H9 (cell line): ENCODE measurements at regions not wholly inside any gene's neighbourhood (a gene's known extent, or its start where the extent isn't known, plus 50 kb on each side); places are given as distances from the start of the nearest gene placed in this dataset.

Experiments
- DNase-seq: peaks from one replicate; pipeline ENCODE4 v3.0.0-alpha.2; 2017
- H2AFZ ChIP-seq: one replicate; pipeline ENCODE4 v1.6.1; 2013; ENCODE audit warnings: mild to moderate bottlenecking, low read length, control low read depth, moderate library complexity
- H2AK5ac ChIP-seq: 2 replicates; pipeline ENCODE4 v1.6.1; 2013; ENCODE audit warnings: low read length, control low read depth, mixed read lengths; ENCODE audit not compliant: insufficient read length
- H2BK120ac ChIP-seq: one replicate; pipeline ENCODE4 v1.6.1; 2013; ENCODE audit warnings: low read depth, mild to moderate bottlenecking, low read length, control low read depth, inconsistent platforms; ENCODE audit not compliant: poor library complexity, severe bottlenecking
- H2BK12ac ChIP-seq: 2 replicates; pipeline ENCODE4 v1.6.1; 2013; ENCODE audit warnings: low read length, control low read depth, mixed read lengths, low read depth; ENCODE audit not compliant: insufficient read length
- H2BK15ac ChIP-seq: 2 replicates; pipeline ENCODE4 v1.6.1; 2013; ENCODE audit warnings: low read depth, low read length, control low read depth
- H2BK20ac ChIP-seq: one replicate; pipeline ENCODE4 v1.6.1; 2013; ENCODE audit warnings: low read depth, mild to moderate bottlenecking, low read length, control low read depth, inconsistent platforms; ENCODE audit not compliant: poor library complexity, severe bottlenecking
- H2BK5ac ChIP-seq: 2 replicates; pipeline ENCODE4 v1.6.1; 2013; ENCODE audit warnings: low read length, control low read depth, mixed read lengths; ENCODE audit not compliant: insufficient read length
- H3K14ac ChIP-seq: 2 replicates; pipeline ENCODE4 v1.6.1; 2013; ENCODE audit warnings: low read length, control low read depth; ENCODE audit not compliant: insufficient read depth
- H3K18ac ChIP-seq: 2 replicates; pipeline ENCODE4 v1.6.1; 2013; ENCODE audit warnings: low read depth, mild to moderate bottlenecking, mixed read lengths, low read length, control low read depth; ENCODE audit not compliant: insufficient read length
- H3K23ac ChIP-seq: 2 replicates; pipeline ENCODE4 v1.6.1; 2013; ENCODE audit warnings: low read length, control low read depth, mixed read lengths, low read depth; ENCODE audit not compliant: insufficient read length
- H3K23me2 ChIP-seq: 2 replicates; pipeline ENCODE4 v1.6.1; 2013; ENCODE audit warnings: low read depth, mild to moderate bottlenecking, mixed read lengths, low read length, control low read depth; ENCODE audit not compliant: insufficient read length, poor library complexity, severe bottlenecking
- H3K27ac ChIP-seq: 2 replicates; pipeline ENCODE4 v1.5.1; 2013; ENCODE audit warnings: low read length, control low read depth, mixed read lengths, low read depth; ENCODE audit not compliant: insufficient read length
- H3K27me3 ChIP-seq: 2 replicates; pipeline ENCODE4 v1.6.1; 2013; ENCODE audit warnings: low read length, control low read depth, inconsistent platforms; ENCODE audit not compliant: insufficient read depth
- H3K4ac ChIP-seq: 2 replicates; pipeline ENCODE4 v1.6.1; 2013; ENCODE audit warnings: low read depth, mild to moderate bottlenecking, control low read depth, inconsistent platforms, low read length, moderate library complexity
- H3K4me1 ChIP-seq: 2 replicates; pipeline ENCODE4 v1.6.1; 2013; ENCODE audit warnings: low read length, control low read depth, inconsistent platforms; ENCODE audit not compliant: insufficient read depth
- H3K4me2 ChIP-seq: 2 replicates; pipeline ENCODE4 v1.6.1; 2013; ENCODE audit warnings: low read length, control low read depth, mixed read lengths; ENCODE audit not compliant: insufficient read length, insufficient read depth
- H3K56ac ChIP-seq: 2 replicates; pipeline ENCODE4 v1.6.1; 2013; ENCODE audit warnings: low read depth, mild to moderate bottlenecking, mixed read lengths, low read length, control low read depth; ENCODE audit not compliant: insufficient read length
- H3K79me1 ChIP-seq: 2 replicates; pipeline ENCODE4 v1.6.1; 2013; ENCODE audit warnings: low read depth, mild to moderate bottlenecking, moderate library complexity, low read length, control low read depth, inconsistent platforms; ENCODE audit not compliant: insufficient read depth, poor library complexity, severe bottlenecking
- H3K79me2 ChIP-seq: 2 replicates; pipeline ENCODE4 v1.6.1; 2013; ENCODE audit warnings: low read length, control low read depth, inconsistent platforms; ENCODE audit not compliant: insufficient read depth
- H3K9ac ChIP-seq: 2 replicates; pipeline ENCODE4 v1.6.1; 2013; ENCODE audit warnings: low read length, control low read depth, mixed read lengths; ENCODE audit not compliant: insufficient read length; ENCODE audit errors: extremely low read depth
- H3K9me3 ChIP-seq: one replicate; pipeline ENCODE4 v1.6.1; 2013; ENCODE audit warnings: low read depth, low read length, inconsistent platforms; ENCODE audit not compliant: control insufficient read depth
- H3T11ph ChIP-seq: one replicate; pipeline ENCODE4 v1.6.1; 2013; ENCODE audit warnings: mild to moderate bottlenecking, low read length, control low read depth, inconsistent platforms
- H4K20me1 ChIP-seq: one replicate; pipeline ENCODE4 v1.6.1; 2013; ENCODE audit not compliant: control insufficient read depth, insufficient read length, insufficient read depth
- H4K5ac ChIP-seq: 2 replicates; pipeline ENCODE4 v1.6.1; 2013; ENCODE audit warnings: low read depth, mild to moderate bottlenecking, mixed read lengths, low read length, control low read depth; ENCODE audit not compliant: insufficient read length
- H4K8ac ChIP-seq: replicated peaks from 2 replicates; pipeline ENCODE4 v1.6.1; 2013; ENCODE audit warnings: low read length, control low read depth, mixed read lengths, low read depth; ENCODE audit not compliant: insufficient read length
- H4K91ac ChIP-seq: 2 replicates; pipeline ENCODE4 v1.6.1; 2013; ENCODE audit warnings: low read depth, mild to moderate bottlenecking, moderate library complexity, mixed read lengths, low read length, control low read depth; ENCODE audit not compliant: insufficient read length
- H3K27ac Mint-ChIP-seq, 3 experiments: 2 replicates in 2 of 3; 3 replicates in 1 of 3; pipeline ENCODE4 v1.8.0; 2020 to 2021; ENCODE audit warnings: mixed read lengths in 3 of 3, mild to moderate bottlenecking in 1 of 3, moderate library complexity in 1 of 3
- H3K27me3 Mint-ChIP-seq: 2 replicates; pipeline ENCODE4 v1.8.0; 2021; ENCODE audit warnings: low read depth, mild to moderate bottlenecking, moderate library complexity, mixed read lengths
- H3K36me3 Mint-ChIP-seq, 3 experiments: 2 replicates in 2 of 3; 3 replicates in 1 of 3; pipeline ENCODE4 v1.8.0; 2020 to 2021; ENCODE audit warnings: low read depth in 3 of 3, mixed read lengths in 3 of 3; ENCODE audit not compliant: insufficient read depth in 1 of 3
- H3K4me1 Mint-ChIP-seq, 2 experiments: 2 replicates each; pipeline ENCODE4 v1.8.0; 2020; ENCODE audit warnings: mixed read lengths in 2 of 2
- H3K4me3 Mint-ChIP-seq, 2 experiments: 2 replicates in 1 of 2; 3 replicates in 1 of 2; pipeline ENCODE4 v1.8.0; 2020 to 2021; ENCODE audit warnings: mild to moderate bottlenecking in 2 of 2, mixed read lengths in 2 of 2, moderate library complexity in 1 of 2
- H3K9me3 Mint-ChIP-seq, 2 experiments: 2 replicates in 1 of 2; 3 replicates in 1 of 2; pipeline ENCODE4 v1.8.0; 2020; ENCODE audit warnings: mild to moderate bottlenecking in 2 of 2, mixed read lengths in 2 of 2, moderate library complexity in 1 of 2
- WGBS: extraction: QIAGEN DNeasy Blood & Tissue Kit; methylation state at CpG from one replicate; pipeline ENCODE4 v1.1.7; 2013; ENCODE audit warnings: missing lambda C conversion rate, low lambda C conversion rate, mixed read lengths; ENCODE audit not compliant: insufficient read length; ENCODE audit errors: extremely low coverage; 5-methylcytosine and 5-hydroxymethylcytosine counted together
- TF ChIP-seq, protein P1 (sequence below): fragments of 200-600 bp; sonication (generic); conservative IDR thresholded peaks from 3 replicates; pipeline ENCODE4 v1.8.0; 2021; ENCODE audit warnings: antibody characterized with exemption, mild to moderate bottlenecking

DNA sequence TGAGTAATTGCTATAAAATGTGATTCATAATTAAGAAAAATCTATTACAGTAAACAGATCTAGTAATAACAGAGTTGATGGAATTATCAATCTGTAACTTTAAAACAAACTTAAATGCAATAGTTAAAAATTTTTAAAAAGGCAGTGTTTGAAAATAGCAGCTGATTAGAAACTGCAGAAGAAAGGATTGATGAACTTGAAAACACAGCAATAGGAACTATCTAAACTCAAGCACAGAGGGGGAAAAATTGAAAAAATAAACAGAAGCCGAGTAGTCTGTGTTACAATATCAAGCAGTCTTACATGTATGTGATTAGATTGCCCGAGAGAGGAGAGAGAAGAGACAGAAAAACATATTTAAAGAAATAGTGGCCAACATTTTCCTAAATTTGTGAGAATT is 569.0 kb upstream of the B3GALT2 start:
- H3T11ph ChIP-seq, result no peak overlapping the region
- no peaks in the 10 kb centered on the region for H3K9me3 ChIP-seq
- no peak overlapping the region for H4K5ac ChIP-seq
- no CpG with 5 or more reads among the region's 2 CpGs for WGBS
- H3K9me3 Mint-ChIP-seq, result peaks cover 4 to 7% of the 10 kb centered on the region in 2 experiments; a peak in 3 of 5 replicates
- H2AK5ac ChIP-seq, result no peak overlapping the region
- H3K36me3 Mint-ChIP-seq, result peaks cover 3 to 4% (median 3%) of the 10 kb centered on the region in 3 experiments; a peak in 3 of 7 replicates
- no peak overlapping the region for H4K8ac ChIP-seq
- no peak overlapping the region for H2BK20ac ChIP-seq
- H2AFZ ChIP-seq, result no peak overlapping the region
- H4K91ac ChIP-seq, result no peak overlapping the region
- DNase-seq, result no peak
- H3K23ac ChIP-seq, result no peak overlapping the region
- no peak overlapping the region for H3K56ac ChIP-seq
- no peak overlapping the region for H2BK12ac ChIP-seq
- no peaks in the 10 kb centered on the region; the same call in 1 of the 2 replicates for H3K27me3 Mint-ChIP-seq
- no peaks in the 10 kb centered on the region for H3K79me1 ChIP-seq
- H3K4me2 ChIP-seq, result no peak overlapping the region
- H3K4ac ChIP-seq, result no peak overlapping the region
- H3K27ac Mint-ChIP-seq, result no peak overlapping the region
- no peak overlapping the region for H2BK5ac ChIP-seq
- no peak overlapping the region for H3K14ac ChIP-seq
- H3K27me3 ChIP-seq, result no peaks in the 10 kb centered on the region
- H2BK120ac ChIP-seq, result no peak overlapping the region
- no peak overlapping the region for H3K4me3 Mint-ChIP-seq
- H3K18ac ChIP-seq, result no peak overlapping the region
- TF ChIP-seq, protein P1, sequence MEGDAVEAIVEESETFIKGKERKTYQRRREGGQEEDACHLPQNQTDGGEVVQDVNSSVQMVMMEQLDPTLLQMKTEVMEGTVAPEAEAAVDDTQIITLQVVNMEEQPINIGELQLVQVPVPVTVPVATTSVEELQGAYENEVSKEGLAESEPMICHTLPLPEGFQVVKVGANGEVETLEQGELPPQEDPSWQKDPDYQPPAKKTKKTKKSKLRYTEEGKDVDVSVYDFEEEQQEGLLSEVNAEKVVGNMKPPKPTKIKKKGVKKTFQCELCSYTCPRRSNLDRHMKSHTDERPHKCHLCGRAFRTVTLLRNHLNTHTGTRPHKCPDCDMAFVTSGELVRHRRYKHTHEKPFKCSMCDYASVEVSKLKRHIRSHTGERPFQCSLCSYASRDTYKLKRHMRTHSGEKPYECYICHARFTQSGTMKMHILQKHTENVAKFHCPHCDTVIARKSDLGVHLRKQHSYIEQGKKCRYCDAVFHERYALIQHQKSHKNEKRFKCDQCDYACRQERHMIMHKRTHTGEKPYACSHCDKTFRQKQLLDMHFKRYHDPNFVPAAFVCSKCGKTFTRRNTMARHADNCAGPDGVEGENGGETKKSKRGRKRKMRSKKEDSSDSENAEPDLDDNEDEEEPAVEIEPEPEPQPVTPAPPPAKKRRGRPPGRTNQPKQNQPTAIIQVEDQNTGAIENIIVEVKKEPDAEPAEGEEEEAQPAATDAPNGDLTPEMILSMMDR, result no peak
- no peak overlapping the region for H3K27ac ChIP-seq
- no peaks in the 10 kb centered on the region for H3K23me2 ChIP-seq
- H3K4me1 Mint-ChIP-seq, result peaks cover 9 to 13% of the 10 kb centered on the region in 2 experiments
- H4K20me1 ChIP-seq, result no peaks in the 10 kb centered on the region
- H3K79me2 ChIP-seq, result no peaks in the 10 kb centered on the region
- no peak overlapping the region for H2BK15ac ChIP-seq
- H3K9ac ChIP-seq, result no peak overlapping the region
- H3K4me1 ChIP-seq, result no peaks in the 10 kb centered on the region
